Activated CD4-positive, alpha-beta T cell treated with anti-CD3 and anti-CD28 coated beads for 4 hours (primary cell): ENCODE measurements at regions not wholly inside any gene's neighbourhood (a gene's known extent, or its start where the extent isn't known, plus 50 kb on each side); places are given as distances from the start of the nearest gene placed in this dataset.

ENCODE experiments used
- DNase-seq, 2 donors: peaks; one replicate each; pipeline ENCODE4 v3.0.0-alpha.2; 2020

GRCh38 chr6:133632206-133632605, 256.7 kb upstream of the TCF21 start:
- no peak for DNase-seq

DNA sequence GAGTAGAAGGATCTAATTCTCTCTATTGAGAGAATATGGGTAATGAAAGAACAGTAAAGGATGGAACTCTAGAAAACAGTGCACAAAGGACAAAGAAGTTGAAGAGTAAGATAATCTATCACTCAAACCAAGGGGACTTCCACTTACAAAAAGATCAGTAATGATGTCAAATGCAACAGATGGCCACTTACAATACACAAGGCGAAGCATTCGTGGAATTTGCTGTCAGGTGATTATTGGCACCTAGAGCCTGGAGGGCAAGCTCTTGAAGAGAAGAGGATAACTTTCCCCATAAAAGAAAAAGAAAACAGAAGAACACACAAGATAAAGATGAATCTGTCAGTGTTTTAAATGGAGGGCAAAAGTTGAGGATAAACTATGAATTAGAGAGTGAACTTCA, 256.0 kb upstream of the TCF21 start:
- DNase-seq: no peak

GRCh38 chr6:133634474-133634873, 254.4 kb upstream of the TCF21 start:
- DNase-seq: no peak

- no peak for DNase-seq
These were observed 253.5 kb upstream of the TCF21 start for GRCh38 chr6:133635447-133635846.

GRCh38 chr6:133637436-133637835, 251.5 kb upstream of the TCF21 start:
- no peak for DNase-seq

GRCh38 chr6:133637874-133638273, 251.0 kb upstream of the TCF21 start:
- DNase-seq: no peak

- DNase-seq: no peak
These were observed 247.8 kb upstream of the TCF21 start for GRCh38 chr6:133641104-133641503.

DNA sequence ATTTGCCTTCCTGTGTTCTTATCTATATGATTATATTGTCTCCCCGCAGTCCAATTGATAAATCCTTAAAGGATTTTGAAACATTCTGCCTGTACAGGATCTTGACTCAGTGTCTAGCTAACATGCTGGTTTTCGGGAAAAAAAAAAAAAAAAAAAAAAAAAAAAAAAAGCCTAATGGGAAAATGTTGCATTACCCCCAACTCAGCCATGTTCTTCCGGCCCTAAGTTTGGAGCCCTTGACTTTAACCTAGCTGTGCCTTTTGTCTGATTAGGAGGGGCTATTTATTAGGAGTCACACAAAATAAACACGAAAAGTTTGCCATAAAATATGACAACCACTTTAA, 244.4 kb upstream of the TCF21 start:
- no peak for DNase-seq

GRCh38 chr6:133644892-133645619, 243.9 kb upstream of the TCF21 start:
- DNase-seq: no peak

GRCh38 chr6:133645966-133646740, 242.8 kb upstream of the TCF21 start:
- no peak for DNase-seq

DNA sequence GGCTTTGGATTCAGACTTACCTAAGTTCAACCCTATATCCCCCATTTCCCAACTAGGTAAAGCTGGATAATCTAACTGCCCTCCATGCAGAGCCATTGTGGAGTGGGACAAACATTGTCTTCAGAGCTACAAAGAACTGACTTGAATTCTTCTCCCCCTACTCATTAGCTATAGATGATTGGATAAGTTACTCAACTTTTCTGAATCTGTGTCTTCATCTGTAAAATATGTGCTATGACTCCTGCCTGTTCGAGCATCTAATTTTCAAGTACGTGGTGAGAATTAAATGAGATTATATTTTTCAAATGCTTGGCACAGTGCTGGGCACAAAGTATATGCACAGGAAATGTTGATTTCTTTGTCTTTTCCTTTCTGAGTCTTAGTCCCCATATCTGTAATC, 240.3 kb upstream of the TCF21 start:
- no peak for DNase-seq

- no peak for DNase-seq
These were observed 217.5 kb upstream of the TCF21 start for GRCh38 chr6:133671376-133671775.

DNA sequence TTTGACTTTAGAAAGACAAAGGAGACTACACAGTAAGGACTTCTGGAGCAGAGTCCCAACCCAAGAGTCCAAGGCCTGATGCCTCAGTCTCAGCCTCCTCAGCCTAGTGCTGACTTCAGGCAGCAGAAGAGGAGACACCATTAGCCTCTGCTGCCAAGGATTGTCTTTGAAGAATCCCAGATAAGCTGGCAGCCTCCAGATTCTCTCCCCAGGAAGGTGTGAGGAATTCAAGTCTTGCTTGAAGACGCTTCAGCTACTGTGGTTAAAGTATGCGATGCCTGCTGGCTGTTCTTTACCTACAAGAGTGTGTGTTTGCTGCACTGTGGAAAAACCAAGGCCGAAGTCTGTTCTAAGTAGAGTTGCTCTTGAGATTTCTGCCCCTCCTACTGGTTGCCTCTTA, 215.9 kb upstream of the TCF21 start:
- no peak for DNase-seq

DNA sequence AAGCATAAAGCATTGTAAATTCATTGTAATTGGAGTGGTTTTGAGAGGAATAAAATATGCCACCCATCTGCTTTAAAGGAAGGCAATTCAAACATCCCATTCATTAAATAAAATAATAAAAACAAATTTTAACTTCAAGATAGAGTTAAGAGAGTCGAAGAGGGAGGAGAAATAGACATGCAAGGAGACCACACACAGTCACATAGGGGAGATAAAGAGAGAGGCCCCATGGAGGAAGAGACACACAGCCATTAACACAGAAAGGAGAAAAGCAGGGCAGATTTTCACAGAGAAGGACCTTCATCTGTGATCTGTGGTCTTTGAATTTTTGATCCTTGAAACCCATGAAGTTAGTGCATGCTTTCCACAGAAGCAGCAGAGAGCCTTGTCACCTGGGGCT, 214.3 kb upstream of the TCF21 start:
- no peak for DNase-seq

DNA sequence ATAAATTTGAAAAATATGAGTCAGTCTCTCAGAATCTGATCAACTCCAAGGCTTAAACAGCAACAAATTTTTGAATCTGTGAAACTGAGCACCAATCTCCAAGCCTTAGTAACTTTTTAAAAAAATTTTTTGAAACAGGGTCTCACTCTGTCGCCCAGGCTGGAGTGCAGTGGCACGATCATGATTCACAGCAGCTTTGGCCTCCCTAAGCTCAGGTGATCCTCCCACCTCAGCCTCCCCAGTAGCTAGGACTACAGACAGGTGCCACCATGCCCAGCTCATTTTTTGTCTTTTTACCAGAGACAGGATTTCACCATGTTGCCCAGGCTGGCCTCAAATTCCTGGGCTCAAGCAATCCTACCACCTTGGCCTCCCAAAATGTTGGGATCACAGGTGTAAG, 207.9 kb upstream of the TCF21 start:
- no peak for DNase-seq

- no peak for DNase-seq
These were observed 207.0 kb upstream of the TCF21 start for GRCh38 chr6:133681891-133682290.

GRCh38 chr6:133682506-133683307, 206.2 kb upstream of the TCF21 start:
- DNase-seq: no peak

GRCh38 chr6:133683308-133683580, 205.7 kb upstream of the TCF21 start:
- DNase-seq: no peak

GRCh38 chr6:133683606-133684005, 205.3 kb upstream of the TCF21 start:
- no peak for DNase-seq

GRCh38 chr6:133688705-133689492, 200.0 kb upstream of the TCF21 start:
- DNase-seq: no peak

GRCh38 chr6:133689863-133690262, 199.1 kb upstream of the TCF21 start:
- no peak for DNase-seq

DNA sequence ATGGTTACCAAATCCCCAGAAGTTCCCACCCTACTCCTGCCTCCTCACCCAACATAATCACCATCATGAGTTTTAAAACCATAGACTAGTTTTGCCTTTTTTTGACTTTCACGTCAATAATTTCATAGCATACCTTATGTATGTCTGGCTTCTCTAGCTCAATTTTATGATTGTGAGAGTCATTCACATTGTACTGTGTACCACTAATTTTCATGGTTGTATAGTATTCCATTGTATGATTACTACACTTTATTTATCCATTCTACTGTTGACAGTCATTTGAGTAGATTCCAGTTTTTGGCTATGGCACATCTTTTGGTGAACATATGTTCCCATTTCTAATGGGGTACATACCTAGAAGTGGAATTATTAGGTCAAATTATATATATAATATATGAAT, 195.3 kb upstream of the TCF21 start:
- no peak for DNase-seq

DNA sequence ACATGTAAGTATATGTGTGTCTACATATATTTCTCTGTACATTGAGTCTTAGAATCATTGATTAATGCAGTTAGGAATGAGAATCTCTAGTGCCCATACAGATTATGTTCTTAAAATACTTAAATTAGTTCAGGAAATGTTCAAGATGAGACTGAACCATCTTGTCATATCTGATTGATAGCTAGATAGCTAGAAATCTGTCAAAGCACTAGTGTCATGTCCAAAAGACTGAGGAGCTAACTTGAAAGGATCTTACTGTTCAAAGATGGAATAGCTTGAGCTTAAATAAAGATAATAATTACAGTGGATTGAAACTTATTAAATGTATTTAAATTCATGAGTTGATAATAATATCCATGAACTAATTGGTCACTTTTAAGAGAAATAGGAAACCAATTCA, 191.7 kb upstream of the TCF21 start:
- DNase-seq: no peak
